HG03521 (cell line): ENCODE measurements at regions not wholly inside any gene's neighbourhood (a gene's known extent, or its start where the extent isn't known, plus 50 kb on each side); places are given as distances from the start of the nearest gene placed in this dataset.

Experiments
- ATAC-seq: cut with Tn5 transposase; IDR thresholded peaks from one replicate; pipeline ENCODE4 v1.9.1; 2021; ENCODE audit warnings: mild to moderate bottlenecking, moderate library complexity; ENCODE audit not compliant: unreplicated experiment

GRCh38 chr13:22461854-22462490 lies 718.8 kb upstream of the SGCG start:
- ATAC-seq: no peak

GRCh38 chr13:22463089-22463488 lies 717.7 kb upstream of the SGCG start:
- no peak for ATAC-seq

GRCh38 chr13:22468045-22468444 lies 712.7 kb upstream of the SGCG start:
- ATAC-seq: no peak

- ATAC-seq: no peak
Observed at GRCh38 chr13:22468824-22469223, 712.0 kb upstream of the SGCG start.

GRCh38 chr13:22469452-22469851 lies 711.3 kb upstream of the SGCG start:
- no peak for ATAC-seq

GRCh38 chr13:22470075-22470474 lies 710.7 kb upstream of the SGCG start:
- ATAC-seq: no peak

- no peak for ATAC-seq
Observed at GRCh38 chr13:22482496-22483000, 698.2 kb upstream of the SGCG start.

- ATAC-seq: no peak
Observed at GRCh38 chr13:22483276-22483675, 697.5 kb upstream of the SGCG start.

GRCh38 chr13:22486490-22486889 lies 694.3 kb upstream of the SGCG start:
- ATAC-seq: no peak

GRCh38 chr13:22487932-22488331 lies 692.8 kb upstream of the SGCG start:
- no peak for ATAC-seq

GRCh38 chr13:22489771-22490170 lies 691.0 kb upstream of the SGCG start:
- ATAC-seq: no peak

GRCh38 chr13:22495819-22496218 lies 685.0 kb upstream of the SGCG start:
- ATAC-seq: no peak

- ATAC-seq: no peak
Observed at GRCh38 chr13:22496803-22497508, 683.8 kb upstream of the SGCG start.

GRCh38 chr13:22497991-22498780 lies 682.6 kb upstream of the SGCG start:
- no peak for ATAC-seq

GRCh38 chr13:22499919-22500318 lies 680.9 kb upstream of the SGCG start:
- no peak for ATAC-seq

GRCh38 chr13:22505489-22505888 lies 675.3 kb upstream of the SGCG start:
- ATAC-seq: no peak

GRCh38 chr13:22506096-22506691 lies 674.6 kb upstream of the SGCG start:
- no peak for ATAC-seq

- ATAC-seq: no peak
Observed at GRCh38 chr13:22517544-22517943, 663.2 kb upstream of the SGCG start.

- no peak for ATAC-seq
Observed at GRCh38 chr13:22536851-22537250, 643.9 kb upstream of the SGCG start.

GRCh38 chr13:22538400-22538799 lies 642.4 kb upstream of the SGCG start:
- ATAC-seq: no peak

- ATAC-seq: no peak
Observed at GRCh38 chr13:22549126-22549525, 631.7 kb upstream of the SGCG start.
